ENCODE measurements at regions not wholly inside any gene's neighbourhood (a gene's known extent, or its start where the extent isn't known, plus 50 kb on each side); places are given as distances from the start of the nearest gene placed in this dataset.
"Not testable (repeated sequence)": the region's sequence is repeated elsewhere in the genome, so short reads cannot be mapped to it uniquely, and the experiment has no call there.

- TF ChIP-seq, protein P1, sequence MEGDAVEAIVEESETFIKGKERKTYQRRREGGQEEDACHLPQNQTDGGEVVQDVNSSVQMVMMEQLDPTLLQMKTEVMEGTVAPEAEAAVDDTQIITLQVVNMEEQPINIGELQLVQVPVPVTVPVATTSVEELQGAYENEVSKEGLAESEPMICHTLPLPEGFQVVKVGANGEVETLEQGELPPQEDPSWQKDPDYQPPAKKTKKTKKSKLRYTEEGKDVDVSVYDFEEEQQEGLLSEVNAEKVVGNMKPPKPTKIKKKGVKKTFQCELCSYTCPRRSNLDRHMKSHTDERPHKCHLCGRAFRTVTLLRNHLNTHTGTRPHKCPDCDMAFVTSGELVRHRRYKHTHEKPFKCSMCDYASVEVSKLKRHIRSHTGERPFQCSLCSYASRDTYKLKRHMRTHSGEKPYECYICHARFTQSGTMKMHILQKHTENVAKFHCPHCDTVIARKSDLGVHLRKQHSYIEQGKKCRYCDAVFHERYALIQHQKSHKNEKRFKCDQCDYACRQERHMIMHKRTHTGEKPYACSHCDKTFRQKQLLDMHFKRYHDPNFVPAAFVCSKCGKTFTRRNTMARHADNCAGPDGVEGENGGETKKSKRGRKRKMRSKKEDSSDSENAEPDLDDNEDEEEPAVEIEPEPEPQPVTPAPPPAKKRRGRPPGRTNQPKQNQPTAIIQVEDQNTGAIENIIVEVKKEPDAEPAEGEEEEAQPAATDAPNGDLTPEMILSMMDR (conservative IDR thresholded peaks at IDR 0.05 in 1 of 2, IDR thresholded peaks at IDR 0.05 in 1 of 2; ENCODE audit: low read depth in 1 of 2, low read length in 2 of 2): not testable (repeated sequence)
- TF ChIP-seq EZH2 (IDR thresholded peaks at IDR 0.05; ENCODE audit: low read length, missing control alignments): not testable (repeated sequence)
Observed at GRCh38 chrY:18686027-18686426, 87.5 kb downstream of the HSFY2 start.
